ENCODE measurements at regions not wholly inside any gene's neighbourhood (a gene's known extent, or its start where the extent isn't known, plus 50 kb on each side); places are given as distances from the start of the nearest gene placed in this dataset.
"Not testable (repeated sequence)": the region's sequence is repeated elsewhere in the genome, so short reads cannot be mapped to it uniquely, and the experiment has no call there.

DNA sequence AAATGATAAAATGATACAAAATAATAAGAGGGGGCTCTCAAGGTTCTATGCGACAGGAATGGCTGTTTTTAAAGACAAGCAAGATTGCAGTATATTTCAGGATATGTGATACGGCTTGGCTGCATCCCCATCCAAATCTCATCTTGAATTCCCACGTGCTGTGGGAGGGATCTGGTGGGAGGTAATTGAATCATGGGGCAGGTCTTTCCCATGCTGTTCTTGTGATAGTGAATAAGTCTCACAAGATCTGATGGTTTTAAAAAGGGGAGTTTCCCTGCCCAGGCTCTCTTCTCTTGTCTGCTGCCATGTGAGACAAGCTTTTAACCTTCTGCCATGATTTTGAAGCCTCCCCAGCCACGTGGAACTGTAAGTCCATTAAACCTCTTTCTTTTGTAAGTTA lies 327.7 kb downstream of the GBA3 start:
- not testable (repeated sequence) for TF ChIP-seq POLR2AphosphoS5 (IDR thresholded peaks at IDR 0.05)
- TF ChIP-seq, protein P1, sequence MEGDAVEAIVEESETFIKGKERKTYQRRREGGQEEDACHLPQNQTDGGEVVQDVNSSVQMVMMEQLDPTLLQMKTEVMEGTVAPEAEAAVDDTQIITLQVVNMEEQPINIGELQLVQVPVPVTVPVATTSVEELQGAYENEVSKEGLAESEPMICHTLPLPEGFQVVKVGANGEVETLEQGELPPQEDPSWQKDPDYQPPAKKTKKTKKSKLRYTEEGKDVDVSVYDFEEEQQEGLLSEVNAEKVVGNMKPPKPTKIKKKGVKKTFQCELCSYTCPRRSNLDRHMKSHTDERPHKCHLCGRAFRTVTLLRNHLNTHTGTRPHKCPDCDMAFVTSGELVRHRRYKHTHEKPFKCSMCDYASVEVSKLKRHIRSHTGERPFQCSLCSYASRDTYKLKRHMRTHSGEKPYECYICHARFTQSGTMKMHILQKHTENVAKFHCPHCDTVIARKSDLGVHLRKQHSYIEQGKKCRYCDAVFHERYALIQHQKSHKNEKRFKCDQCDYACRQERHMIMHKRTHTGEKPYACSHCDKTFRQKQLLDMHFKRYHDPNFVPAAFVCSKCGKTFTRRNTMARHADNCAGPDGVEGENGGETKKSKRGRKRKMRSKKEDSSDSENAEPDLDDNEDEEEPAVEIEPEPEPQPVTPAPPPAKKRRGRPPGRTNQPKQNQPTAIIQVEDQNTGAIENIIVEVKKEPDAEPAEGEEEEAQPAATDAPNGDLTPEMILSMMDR (IDR thresholded peaks at IDR 0.05) = not testable (repeated sequence)

Data from esophagus muscularis mucosa (tissue), 3 donors.